ENCODE measurements at regions not wholly inside any gene's neighbourhood (a gene's known extent, or its start where the extent isn't known, plus 50 kb on each side); places are given as distances from the start of the nearest gene placed in this dataset.
"Not testable (repeated sequence)": the region's sequence is repeated elsewhere in the genome, so short reads cannot be mapped to it uniquely, and the experiment has no call there.

DNA sequence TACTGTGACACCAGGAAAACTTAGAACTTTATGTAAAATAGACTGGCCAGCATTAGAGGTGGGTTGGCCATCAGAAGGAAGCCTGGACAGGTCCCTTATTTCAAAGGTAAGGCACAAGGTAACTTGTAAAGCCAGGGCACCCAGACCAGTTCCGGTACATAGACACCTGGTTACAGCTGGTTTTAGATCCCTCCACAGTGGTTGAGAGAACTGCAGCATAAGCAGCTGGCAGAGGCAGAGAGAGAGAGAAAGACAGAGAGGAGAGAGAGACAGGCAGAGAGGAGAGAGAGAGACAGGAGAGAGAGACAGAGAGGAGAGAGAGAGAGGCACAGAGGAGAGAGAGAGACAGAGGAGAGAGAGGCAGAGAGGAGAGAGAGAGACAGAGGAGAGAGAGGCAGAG is 116.0 kb upstream of the PGR start:
- not testable (repeated sequence) for TF ChIP-seq POLR2A (IDR thresholded peaks at IDR 0.05)
- TF ChIP-seq, protein P1, sequence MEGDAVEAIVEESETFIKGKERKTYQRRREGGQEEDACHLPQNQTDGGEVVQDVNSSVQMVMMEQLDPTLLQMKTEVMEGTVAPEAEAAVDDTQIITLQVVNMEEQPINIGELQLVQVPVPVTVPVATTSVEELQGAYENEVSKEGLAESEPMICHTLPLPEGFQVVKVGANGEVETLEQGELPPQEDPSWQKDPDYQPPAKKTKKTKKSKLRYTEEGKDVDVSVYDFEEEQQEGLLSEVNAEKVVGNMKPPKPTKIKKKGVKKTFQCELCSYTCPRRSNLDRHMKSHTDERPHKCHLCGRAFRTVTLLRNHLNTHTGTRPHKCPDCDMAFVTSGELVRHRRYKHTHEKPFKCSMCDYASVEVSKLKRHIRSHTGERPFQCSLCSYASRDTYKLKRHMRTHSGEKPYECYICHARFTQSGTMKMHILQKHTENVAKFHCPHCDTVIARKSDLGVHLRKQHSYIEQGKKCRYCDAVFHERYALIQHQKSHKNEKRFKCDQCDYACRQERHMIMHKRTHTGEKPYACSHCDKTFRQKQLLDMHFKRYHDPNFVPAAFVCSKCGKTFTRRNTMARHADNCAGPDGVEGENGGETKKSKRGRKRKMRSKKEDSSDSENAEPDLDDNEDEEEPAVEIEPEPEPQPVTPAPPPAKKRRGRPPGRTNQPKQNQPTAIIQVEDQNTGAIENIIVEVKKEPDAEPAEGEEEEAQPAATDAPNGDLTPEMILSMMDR (IDR thresholded peaks at IDR 0.05): not testable (repeated sequence)

Measured in testis (tissue), 2 donors.